HG03139 (cell line): ENCODE measurements at regions not wholly inside any gene's neighbourhood (a gene's known extent, or its start where the extent isn't known, plus 50 kb on each side); places are given as distances from the start of the nearest gene placed in this dataset.
"Not testable (repeated sequence)": the region's sequence is repeated elsewhere in the genome, so short reads cannot be mapped to it uniquely, and the experiment has no call there.

Source experiments
- ATAC-seq: cut with Tn5 transposase; IDR thresholded peaks from one replicate; pipeline ENCODE4 v1.9.1; 2021; ENCODE audit not compliant: unreplicated experiment

GRCh38 chr16:16448423-16448822, 69.5 kb downstream of the NPIPA7 start:
- ATAC-seq = not testable (repeated sequence)

- not testable (repeated sequence) for ATAC-seq
Measured at GRCh38 chr16:16449712-16450237, 70.8 kb downstream of the NPIPA7 start.

GRCh38 chr16:16451721-16452410, 72.9 kb downstream of the NPIPA7 start:
- not testable (repeated sequence) for ATAC-seq

- not testable (repeated sequence) for ATAC-seq
Measured at GRCh38 chr16:16458579-16458978, 79.6 kb downstream of the NPIPA7 start.

- not testable (repeated sequence) for ATAC-seq
Measured at GRCh38 chr16:16463792-16464191, 84.9 kb downstream of the NPIPA7 start.

GRCh38 chr16:16488919-16489318, 110.0 kb downstream of the NPIPA7 start:
- ATAC-seq = not testable (repeated sequence)

- ATAC-seq = not testable (repeated sequence)
Measured at GRCh38 chr16:16489466-16489865, 110.5 kb downstream of the NPIPA7 start.

- not testable (repeated sequence) for ATAC-seq
Measured at GRCh38 chr16:16494114-16494513, 115.2 kb downstream of the NPIPA7 start.

GRCh38 chr16:16494998-16495397, 116.1 kb downstream of the NPIPA7 start:
- not testable (repeated sequence) for ATAC-seq

GRCh38 chr16:16499875-16500274, 120.9 kb downstream of the NPIPA7 start:
- not testable (repeated sequence) for ATAC-seq

- ATAC-seq = not testable (repeated sequence)
Measured at GRCh38 chr16:16507041-16507440, 128.1 kb downstream of the NPIPA7 start.

GRCh38 chr16:16508344-16508743, 129.4 kb downstream of the NPIPA7 start:
- not testable (repeated sequence) for ATAC-seq

GRCh38 chr16:16519395-16519794, 140.5 kb downstream of the NPIPA7 start:
- ATAC-seq = not testable (repeated sequence)

- ATAC-seq = not testable (repeated sequence)
Measured at GRCh38 chr16:16521239-16522002, 142.5 kb downstream of the NPIPA7 start.

- ATAC-seq = not testable (repeated sequence)
Measured at GRCh38 chr16:16526998-16527397, 148.1 kb downstream of the NPIPA7 start.

GRCh38 chr16:16530744-16531143, 151.8 kb downstream of the NPIPA7 start:
- not testable (repeated sequence) for ATAC-seq

- not testable (repeated sequence) for ATAC-seq
Measured at GRCh38 chr16:16535565-16535964, 156.6 kb downstream of the NPIPA7 start.

GRCh38 chr16:16536151-16536550, 157.2 kb downstream of the NPIPA7 start:
- not testable (repeated sequence) for ATAC-seq

GRCh38 chr16:16549710-16550109, 170.8 kb downstream of the NPIPA7 start:
- not testable (repeated sequence) for ATAC-seq

GRCh38 chr16:16550824-16551223, 171.9 kb downstream of the NPIPA7 start:
- not testable (repeated sequence) for ATAC-seq

GRCh38 chr16:16552819-16553340, 173.9 kb downstream of the NPIPA7 start:
- ATAC-seq = not testable (repeated sequence)
